SU-DHL-6 (cell line): ENCODE measurements at regions not wholly inside any gene's neighbourhood (a gene's known extent, or its start where the extent isn't known, plus 50 kb on each side); places are given as distances from the start of the nearest gene placed in this dataset.
A peak's percentile ranks its signal among the peaks of the same experiment; 100 is the strongest.
"Not testable (repeated sequence)": the region's sequence is repeated elsewhere in the genome, so short reads cannot be mapped to it uniquely, and the experiment has no call there.

Experiments
- H2AFZ ChIP-seq: fragments of 200-600 bp; sonication (generic); 2 replicates; pipeline ENCODE4 v1.6.1; 2014; ENCODE audit warnings: low read depth, mild to moderate bottlenecking, moderate library complexity, mixed read lengths, antibody characterized with exemption, low read length; ENCODE audit not compliant: severe bottlenecking
- H3F3A ChIP-seq: fragments of 200-600 bp; shearing (Covaris generic); 2 replicates; pipeline ENCODE4 v1.6.0; 2016; ENCODE audit warnings: antibody characterized with exemption, mild to moderate bottlenecking; ENCODE audit not compliant: insufficient read depth
- H3K27ac ChIP-seq: fragments of 200-600 bp; sonication (generic); 2 replicates; pipeline ENCODE4 v1.5.1; 2016; ENCODE audit warnings: low read depth, mild to moderate bottlenecking, low read length, moderate library complexity, mixed read lengths
- H3K27me3 ChIP-seq: fragments of 200-600 bp; sonication (generic), shearing (Covaris generic); 2 replicates; pipeline ENCODE4 v1.6.0; 2014; ENCODE audit warnings: mild to moderate bottlenecking, low read length
- H3K36me3 ChIP-seq: fragments of 200-600 bp; sonication (generic); 2 replicates; pipeline ENCODE4 v1.6.1; 2014; ENCODE audit warnings: mild to moderate bottlenecking, low read length, mixed read lengths
- H3K4me2 ChIP-seq: fragments of 300-600, 200-600 bp; shearing (Covaris generic), sonication (generic); 2 replicates; pipeline ENCODE4 v1.6.0; 2014; ENCODE audit warnings: low read length, low read depth, mild to moderate bottlenecking; ENCODE audit not compliant: poor library complexity, severe bottlenecking
- H3K4me3 ChIP-seq: fragments of 200-600 bp; sonication (generic); 2 replicates; pipeline ENCODE4 v1.5.1; 2014; ENCODE audit warnings: antibody characterized with exemption, low read length, mild to moderate bottlenecking, mixed read lengths; ENCODE audit not compliant: insufficient read depth, poor library complexity, severe bottlenecking
- H3K79me2 ChIP-seq: fragments of 200-600 bp; sonication (generic); 2 replicates; pipeline ENCODE4 v1.6.1; 2014; ENCODE audit warnings: mild to moderate bottlenecking, low read length, moderate library complexity; ENCODE audit not compliant: insufficient read depth
- H3K9ac ChIP-seq: fragments of 200-600 bp; sonication (generic); 2 replicates; pipeline ENCODE4 v1.7.0; 2014; ENCODE audit warnings: mild to moderate bottlenecking, low read length
- H3K9me2 ChIP-seq: fragments of 200-600 bp; sonication (generic); replicated peaks from 2 replicates; pipeline ENCODE4 v1.6.1; 2014; ENCODE audit warnings: low read length; ENCODE audit not compliant: insufficient read depth
- H3K9me3 ChIP-seq: fragments of 200-600 bp; sonication (generic); 2 replicates; pipeline ENCODE4 v1.6.1; 2014; ENCODE audit warnings: low read length, mixed read lengths; ENCODE audit not compliant: insufficient read depth
- H4K20me1 ChIP-seq: fragments of 200-600 bp; sonication (generic); 2 replicates; pipeline ENCODE4 v1.6.1; 2014; ENCODE audit warnings: low read depth, mild to moderate bottlenecking, antibody characterized with exemption, low read length, moderate library complexity, mixed read lengths
- EZH2phosphoT487 ChIP-seq: fragments of 200-600 bp; sonication (generic), shearing (Covaris generic); conservative IDR thresholded peaks from 2 replicates; pipeline ENCODE4 v1.6.1; 2018; ENCODE audit warnings: mild to moderate bottlenecking, antibody characterized with exemption, low read length, moderate library complexity, mixed read lengths
- TF ChIP-seq, protein P1 (sequence below): fragments of 200-600 bp; sonication (generic); IDR thresholded peaks from one replicate; pipeline ENCODE4 v1.5.1; 2017; ENCODE audit warnings: antibody characterized with exemption, mild to moderate bottlenecking, low read length, moderate library complexity; ENCODE audit not compliant: insufficient read depth, poor library complexity, severe bottlenecking

DNA sequence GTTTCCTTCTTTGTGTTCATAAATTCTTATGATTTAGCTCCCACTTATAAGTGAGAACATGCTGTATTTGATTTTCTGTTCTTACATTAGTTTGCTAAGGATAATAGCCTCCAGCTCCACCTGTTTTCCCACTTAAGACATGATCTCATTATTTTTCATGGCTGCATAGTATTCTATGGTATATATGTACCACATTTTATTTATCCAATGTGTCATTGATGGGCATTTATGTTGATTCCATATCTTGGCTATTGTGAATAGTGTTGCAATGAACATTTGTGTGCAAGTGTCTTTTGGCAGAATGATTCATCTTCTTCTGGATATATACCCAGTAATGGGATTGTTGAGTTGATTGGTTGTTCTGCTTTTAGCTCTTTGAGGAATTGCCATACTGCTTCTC, 1234.8 kb downstream of the ADGRL3 start:
- H3K9me2 ChIP-seq, result no peaks in the 10 kb centered on the region
- no peak overlapping the region for H2AFZ ChIP-seq
- H3K4me3 ChIP-seq, result no peak overlapping the region
- H4K20me1 ChIP-seq, result no peaks in the 10 kb centered on the region
- no peak overlapping the region for H3K27ac ChIP-seq
- H3K79me2 ChIP-seq, result no peaks in the 10 kb centered on the region
- H3F3A ChIP-seq, result no peaks in the 10 kb centered on the region
- no peak overlapping the region for H3K9ac ChIP-seq
- no peaks in the 10 kb centered on the region for H3K27me3 ChIP-seq
- H3K4me2 ChIP-seq, result no peak overlapping the region
- no peaks in the 10 kb centered on the region for H3K36me3 ChIP-seq
- TF ChIP-seq, protein P1, sequence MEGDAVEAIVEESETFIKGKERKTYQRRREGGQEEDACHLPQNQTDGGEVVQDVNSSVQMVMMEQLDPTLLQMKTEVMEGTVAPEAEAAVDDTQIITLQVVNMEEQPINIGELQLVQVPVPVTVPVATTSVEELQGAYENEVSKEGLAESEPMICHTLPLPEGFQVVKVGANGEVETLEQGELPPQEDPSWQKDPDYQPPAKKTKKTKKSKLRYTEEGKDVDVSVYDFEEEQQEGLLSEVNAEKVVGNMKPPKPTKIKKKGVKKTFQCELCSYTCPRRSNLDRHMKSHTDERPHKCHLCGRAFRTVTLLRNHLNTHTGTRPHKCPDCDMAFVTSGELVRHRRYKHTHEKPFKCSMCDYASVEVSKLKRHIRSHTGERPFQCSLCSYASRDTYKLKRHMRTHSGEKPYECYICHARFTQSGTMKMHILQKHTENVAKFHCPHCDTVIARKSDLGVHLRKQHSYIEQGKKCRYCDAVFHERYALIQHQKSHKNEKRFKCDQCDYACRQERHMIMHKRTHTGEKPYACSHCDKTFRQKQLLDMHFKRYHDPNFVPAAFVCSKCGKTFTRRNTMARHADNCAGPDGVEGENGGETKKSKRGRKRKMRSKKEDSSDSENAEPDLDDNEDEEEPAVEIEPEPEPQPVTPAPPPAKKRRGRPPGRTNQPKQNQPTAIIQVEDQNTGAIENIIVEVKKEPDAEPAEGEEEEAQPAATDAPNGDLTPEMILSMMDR, result no peak
- TF ChIP-seq EZH2phosphoT487, result no peak
- H3K9me3 ChIP-seq, result no peaks in the 10 kb centered on the region

DNA sequence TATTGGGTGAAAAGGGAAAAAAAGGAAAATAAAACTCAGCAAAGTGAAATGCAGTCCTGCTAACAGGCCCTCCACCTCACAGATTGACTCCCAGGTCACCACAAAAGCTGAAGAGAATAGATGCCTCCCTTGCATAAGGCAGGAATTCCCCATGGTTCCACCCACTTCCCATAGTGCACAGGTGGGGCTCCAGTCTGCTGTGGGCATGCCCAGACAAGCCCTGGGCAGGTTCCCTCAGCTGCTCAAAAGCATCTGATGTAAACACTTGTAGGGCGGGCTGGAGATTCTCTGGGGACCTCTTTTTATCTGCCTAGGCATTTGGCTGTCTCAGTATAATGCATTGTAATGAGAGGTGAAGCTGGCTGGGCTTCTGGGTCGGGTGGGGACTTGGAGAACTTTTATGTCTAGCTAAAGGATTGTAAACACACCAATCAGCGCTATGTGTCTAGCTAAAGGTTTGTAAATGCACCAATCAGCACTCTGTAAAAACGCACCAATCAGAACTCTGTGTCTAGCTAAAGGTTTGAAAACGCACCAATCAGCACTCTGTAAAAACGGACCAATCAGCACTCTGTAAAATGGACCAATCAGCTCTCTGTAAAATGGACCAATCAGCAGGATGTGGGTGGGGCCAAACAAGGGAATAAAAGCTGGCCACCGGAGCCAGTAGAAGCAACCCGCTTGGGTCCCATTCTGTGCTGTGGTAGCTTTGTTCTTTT, 1231.5 kb downstream of the ADGRL3 start:
- not testable (repeated sequence) for H4K20me1 ChIP-seq, H3F3A ChIP-seq, H3K9me2 ChIP-seq, H3K9ac ChIP-seq, H3K27me3 ChIP-seq, H3K36me3 ChIP-seq, H3K9me3 ChIP-seq, H3K79me2 ChIP-seq, H3K4me3 ChIP-seq
- Histone ChIP-seq H3K27ac (peak overlapping the region; percentile 26), H3K4me2 (peak overlapping the region; percentile 32), H2AFZ (peak overlapping the region; percentile 48)

DNA sequence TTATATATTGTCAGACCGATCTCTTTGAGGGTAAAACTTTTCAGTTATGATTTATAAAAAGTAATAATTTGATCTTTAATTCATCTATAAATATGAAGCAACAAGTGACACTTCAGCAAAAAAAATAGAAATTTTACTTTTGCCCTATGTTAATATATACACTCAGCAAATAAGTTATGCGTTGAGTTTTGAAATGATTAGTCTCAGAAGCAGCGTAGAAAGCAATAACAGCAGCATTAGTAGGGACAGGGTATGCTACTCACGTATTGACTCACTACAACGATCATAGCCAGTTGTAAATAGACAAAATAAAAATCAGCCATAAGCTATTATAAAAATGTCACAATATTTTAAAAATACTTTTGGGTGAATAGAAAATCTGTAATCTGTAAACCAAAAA, 1229.2 kb downstream of the ADGRL3 start:
- Histone ChIP-seq H2AFZ (peak overlapping the region; percentile 41), H3F3A (no peaks in the 10 kb centered on the region), H3K36me3 (no peaks in the 10 kb centered on the region), H3K79me2 (no peaks in the 10 kb centered on the region), H3K27ac (no peak overlapping the region), H3K9me3 (no peaks in the 10 kb centered on the region), H3K4me3 (no peak overlapping the region), H4K20me1 (no peaks in the 10 kb centered on the region), H3K9me2 (no peaks in the 10 kb centered on the region), H3K9ac (no peak overlapping the region), H3K27me3 (no peaks in the 10 kb centered on the region), H3K4me2 (no peak overlapping the region)
- TF ChIP-seq EZH2phosphoT487, result no peak
- TF ChIP-seq, protein P1, result no peak

DNA sequence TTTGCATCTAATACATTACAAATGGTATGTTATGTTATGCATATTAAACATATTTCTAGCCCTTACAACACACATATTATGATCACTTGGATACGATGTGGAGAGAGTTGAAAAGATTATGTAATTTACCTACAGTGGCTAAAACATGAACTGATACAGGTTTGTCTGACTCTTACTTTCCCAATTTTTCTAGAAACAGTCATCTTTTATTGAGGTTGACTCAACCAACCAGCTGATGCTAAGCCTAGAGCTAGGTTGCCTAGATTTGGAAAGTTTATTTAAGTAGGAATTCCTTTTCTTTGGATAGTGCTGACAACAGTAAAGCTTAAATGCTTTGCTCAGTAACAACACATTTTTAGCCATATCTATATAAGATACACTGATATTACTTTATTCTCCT, 1215.1 kb downstream of the ADGRL3 start:
- H3K27ac ChIP-seq, result no peak overlapping the region
- TF ChIP-seq EZH2phosphoT487, result no peak
- TF ChIP-seq, protein P1, result no peak
- no peak overlapping the region for H3K4me2 ChIP-seq
- H3K36me3 ChIP-seq, result no peaks in the 10 kb centered on the region
- H3K27me3 ChIP-seq, result no peaks in the 10 kb centered on the region
- no peak overlapping the region for H3K9ac ChIP-seq
- no peaks in the 10 kb centered on the region for H4K20me1 ChIP-seq
- H3K9me2 ChIP-seq, result no peaks in the 10 kb centered on the region
- H3K4me3 ChIP-seq, result no peak overlapping the region
- H3K79me2 ChIP-seq, result no peaks in the 10 kb centered on the region
- no peak overlapping the region for H2AFZ ChIP-seq
- no peaks in the 10 kb centered on the region for H3F3A ChIP-seq
- H3K9me3 ChIP-seq, result no peaks in the 10 kb centered on the region
